Central memory CD8-positive, alpha-beta T cell (primary cell): ENCODE measurements at regions not wholly inside any gene's neighbourhood (a gene's known extent, or its start where the extent isn't known, plus 50 kb on each side); places are given as distances from the start of the nearest gene placed in this dataset.

Experiments
- ATAC-seq: fragments of 150-1000 bp; cut with Tn5 transposase; replicated peaks from 2 replicates; pipeline ENCODE4 v1.10.0; 2022; ENCODE audit warnings: mild to moderate bottlenecking, moderate FRiP score, moderate number of reproducible peaks; ENCODE audit not compliant: poor library complexity, severe bottlenecking; ENCODE audit errors: extremely low read depth
- DNase-seq, 2 donors: peaks; one replicate each; pipeline ENCODE4 v3.0.0; 2021; ENCODE audit warnings: low spot score in 2 of 2
- H3K27ac Mint-ChIP-seq: one replicate; pipeline ENCODE4 v1.8.0; 2022; ENCODE audit warnings: low read depth, mild to moderate bottlenecking, moderate library complexity, mixed read lengths
- H3K27me3 Mint-ChIP-seq: one replicate; pipeline ENCODE4 v1.8.0; 2022; ENCODE audit warnings: mixed read lengths
- H3K36me3 Mint-ChIP-seq: one replicate; pipeline ENCODE4 v1.8.0; 2022; ENCODE audit warnings: mild to moderate bottlenecking, moderate library complexity, mixed read lengths; ENCODE audit not compliant: insufficient read depth
- H3K4me1 Mint-ChIP-seq: one replicate; pipeline ENCODE4 v1.8.0; 2022; ENCODE audit warnings: mixed read lengths
- H3K4me3 Mint-ChIP-seq: one replicate; pipeline ENCODE4 v1.8.0; 2022; ENCODE audit warnings: mild to moderate bottlenecking, moderate library complexity, mixed read lengths
- H3K9me3 Mint-ChIP-seq: one replicate; pipeline ENCODE4 v1.8.0; 2022; ENCODE audit warnings: mixed read lengths

DNA sequence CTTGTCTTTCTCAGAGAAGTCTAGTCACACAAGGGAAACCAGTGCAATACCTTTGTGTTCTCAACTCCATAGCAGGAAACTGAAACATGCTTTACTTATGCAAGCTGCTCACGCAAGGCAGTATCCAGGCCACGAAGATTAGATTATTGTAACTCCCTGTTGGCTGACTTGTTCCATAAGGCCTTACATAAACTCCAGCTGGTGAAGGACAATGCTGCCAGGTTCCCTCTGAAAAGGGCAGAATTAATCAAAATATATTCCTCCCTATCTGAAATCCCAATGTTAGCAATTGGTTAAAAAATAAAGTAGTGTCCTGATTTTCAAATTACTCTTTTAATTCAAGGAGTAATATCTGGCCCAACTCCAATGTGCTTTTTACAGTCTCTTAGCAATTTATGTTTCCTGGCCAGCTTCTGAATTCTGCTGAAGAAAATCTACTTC is 966.6 kb downstream of the HACE1 start:
- Mint-ChIP-seq H3K4me3 (no peak overlapping the region), H3K27me3 (no peaks in the 10 kb centered on the region), H3K4me1 (no peaks in the 10 kb centered on the region), H3K36me3 (no peaks in the 10 kb centered on the region), H3K27ac (no peak overlapping the region), H3K9me3 (peaks cover 12% of the 10 kb centered on the region)
- ATAC-seq (no peak), DNase-seq (no peak)

GRCh38 chr6:103886951-103887350 is 972.8 kb downstream of the HACE1 start:
- ATAC-seq: no peak
- Mint-ChIP-seq H3K27me3 (no peaks in the 10 kb centered on the region), H3K9me3 (peaks cover 14% of the 10 kb centered on the region), H3K4me3 (no peak overlapping the region), H3K27ac (no peak overlapping the region), H3K4me1 (no peaks in the 10 kb centered on the region), H3K36me3 (no peaks in the 10 kb centered on the region)
- no peak for DNase-seq

- ATAC-seq (no peak), DNase-seq (no peak)
- Mint-ChIP-seq H3K9me3 (peaks cover 8% of the 10 kb centered on the region), H3K27ac (no peak overlapping the region), H3K27me3 (no peaks in the 10 kb centered on the region), H3K4me1 (no peaks in the 10 kb centered on the region), H3K4me3 (no peak overlapping the region), H3K36me3 (no peaks in the 10 kb centered on the region)
These were observed 974.3 kb downstream of the HACE1 start for GRCh38 chr6:103885446-103885845.

DNA sequence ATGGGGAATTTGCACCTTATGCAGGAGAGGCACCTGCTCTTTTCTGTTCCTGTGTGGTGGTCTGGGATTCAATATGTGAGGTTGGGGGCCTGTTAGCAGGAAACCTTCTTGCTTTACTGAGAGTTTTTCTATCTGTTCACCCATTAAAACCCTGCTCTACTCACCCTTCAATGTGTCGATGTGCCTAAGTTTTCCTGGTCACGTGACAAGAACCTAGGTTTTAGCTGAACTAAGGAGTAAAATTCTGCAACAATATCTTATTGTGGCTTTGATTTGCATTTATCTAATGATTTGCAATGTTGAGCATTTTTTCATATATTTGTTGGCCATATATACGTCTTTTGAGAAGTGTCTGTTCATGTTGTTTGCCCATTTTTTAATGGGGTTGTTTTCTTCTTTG is 979.9 kb downstream of the HACE1 start:
- no peaks in the 10 kb centered on the region for H3K4me1 Mint-ChIP-seq
- ATAC-seq: no peak

GRCh38 chr6:103875221-103875620 is 984.5 kb downstream of the HACE1 start:
- ATAC-seq (no peak), DNase-seq (no peak)
- Mint-ChIP-seq H3K36me3 (peaks cover 2% of the 10 kb centered on the region), H3K27ac (no peak overlapping the region), H3K4me3 (no peak overlapping the region), H3K4me1 (no peaks in the 10 kb centered on the region), H3K27me3 (no peaks in the 10 kb centered on the region), H3K9me3 (peaks cover 20% of the 10 kb centered on the region)

More for the DNA sequence above, 979.9 kb downstream of the HACE1 start:
- H3K27me3 Mint-ChIP-seq: no peaks in the 10 kb centered on the region
- peaks cover 23% of the 10 kb centered on the region for H3K9me3 Mint-ChIP-seq
- H3K27ac Mint-ChIP-seq: no peak overlapping the region
- H3K4me3 Mint-ChIP-seq: no peak overlapping the region
- no peak for DNase-seq
- no peaks in the 10 kb centered on the region for H3K36me3 Mint-ChIP-seq

- peaks cover 26% of the 10 kb centered on the region for H3K9me3 Mint-ChIP-seq
- no peak overlapping the region for H3K4me3 Mint-ChIP-seq
- no peaks in the 10 kb centered on the region for H3K27me3 Mint-ChIP-seq
- H3K4me1 Mint-ChIP-seq: no peaks in the 10 kb centered on the region
- ATAC-seq (no peak), DNase-seq (no peak)
- no peak overlapping the region for H3K27ac Mint-ChIP-seq
- peaks cover 2% of the 10 kb centered on the region for H3K36me3 Mint-ChIP-seq
These were observed 985.1 kb downstream of the HACE1 start for GRCh38 chr6:103874575-103874974.

DNA sequence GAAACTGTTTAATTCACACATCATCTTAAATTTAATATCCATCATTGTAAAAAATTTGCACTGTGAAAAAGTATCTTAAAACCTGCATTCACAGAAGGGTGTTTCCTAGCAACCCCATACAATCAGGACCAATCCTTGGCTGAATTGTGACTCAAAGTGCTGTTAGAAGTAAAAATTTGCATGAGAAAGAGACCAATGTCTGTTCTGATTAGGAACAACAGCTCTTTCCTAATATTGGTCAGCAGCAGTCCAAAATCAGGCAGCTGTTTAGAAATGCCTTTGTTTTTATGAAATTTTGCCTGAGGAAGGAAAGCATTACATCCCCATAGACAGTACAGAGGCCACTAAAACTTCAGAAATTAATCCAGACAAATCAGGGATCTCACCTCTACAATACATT is 987.0 kb downstream of the HACE1 start:
- no peaks in the 10 kb centered on the region for H3K4me1 Mint-ChIP-seq
- H3K36me3 Mint-ChIP-seq: peaks cover 2% of the 10 kb centered on the region
- H3K27ac Mint-ChIP-seq: no peak overlapping the region
- no peak for DNase-seq
- H3K9me3 Mint-ChIP-seq: peaks cover 36% of the 10 kb centered on the region
- no peak for ATAC-seq
- H3K27me3 Mint-ChIP-seq: no peaks in the 10 kb centered on the region
- H3K4me3 Mint-ChIP-seq: no peak overlapping the region

DNA sequence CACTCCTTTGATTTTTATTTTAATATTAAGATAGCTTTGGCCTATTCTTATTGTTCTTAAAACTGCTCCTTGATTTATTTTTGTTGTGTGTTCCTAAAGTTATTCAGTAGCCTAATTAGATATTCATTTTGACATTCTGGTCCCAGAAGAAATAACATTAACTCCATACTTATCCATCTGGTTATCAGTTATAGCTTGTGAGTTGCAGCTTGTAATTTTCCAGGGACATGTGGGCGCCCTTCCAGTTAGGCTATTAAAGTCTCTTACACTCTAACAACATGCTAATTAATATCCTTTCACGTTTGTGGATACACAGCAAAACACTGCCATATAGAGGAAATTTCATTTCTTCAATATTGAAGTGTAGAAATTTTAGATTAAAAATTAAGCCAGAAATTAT is 987.5 kb downstream of the HACE1 start:
- H3K27me3 Mint-ChIP-seq: no peaks in the 10 kb centered on the region
- no peak for ATAC-seq
- no peak for DNase-seq
- H3K4me3 Mint-ChIP-seq: no peak overlapping the region
- H3K9me3 Mint-ChIP-seq: peaks cover 36% of the 10 kb centered on the region
- H3K27ac Mint-ChIP-seq: no peak overlapping the region
- H3K36me3 Mint-ChIP-seq: peaks cover 2% of the 10 kb centered on the region
- no peaks in the 10 kb centered on the region for H3K4me1 Mint-ChIP-seq

DNA sequence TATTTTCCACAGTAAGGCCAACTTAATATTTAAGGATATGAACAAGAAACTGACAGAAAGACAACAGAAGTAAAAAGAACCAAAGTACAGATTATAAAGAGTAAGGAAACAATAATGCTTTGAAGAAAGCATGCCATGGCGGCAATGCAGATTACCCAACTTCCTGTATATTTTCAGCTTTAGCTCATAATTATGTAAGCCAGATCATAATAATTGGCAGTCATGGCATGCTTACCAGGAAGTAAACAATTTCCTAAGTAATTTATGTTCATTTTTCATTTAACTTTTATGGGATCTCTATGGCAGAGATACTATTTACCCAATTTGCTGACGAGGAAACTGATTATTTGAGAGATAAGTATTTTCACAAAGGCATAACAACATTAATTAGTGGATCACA is 988.7 kb downstream of the HACE1 start:
- peaks cover 31% of the 10 kb centered on the region for H3K9me3 Mint-ChIP-seq
- DNase-seq: no peak
- peaks cover 2% of the 10 kb centered on the region for H3K36me3 Mint-ChIP-seq
- H3K4me3 Mint-ChIP-seq: no peak overlapping the region
- H3K4me1 Mint-ChIP-seq: no peaks in the 10 kb centered on the region
- no peak overlapping the region for H3K27ac Mint-ChIP-seq
- H3K27me3 Mint-ChIP-seq: no peaks in the 10 kb centered on the region
- ATAC-seq: no peak

GRCh38 chr6:103862297-103862696 is 997.4 kb downstream of the HACE1 start:
- DNase-seq (no peak), ATAC-seq (no peak)
- no peak overlapping the region for H3K27ac Mint-ChIP-seq
- no peak overlapping the region for H3K4me3 Mint-ChIP-seq
- no peaks in the 10 kb centered on the region for H3K27me3 Mint-ChIP-seq
- no peaks in the 10 kb centered on the region for H3K4me1 Mint-ChIP-seq
- H3K36me3 Mint-ChIP-seq: no peaks in the 10 kb centered on the region
- no peaks in the 10 kb centered on the region for H3K9me3 Mint-ChIP-seq

DNA sequence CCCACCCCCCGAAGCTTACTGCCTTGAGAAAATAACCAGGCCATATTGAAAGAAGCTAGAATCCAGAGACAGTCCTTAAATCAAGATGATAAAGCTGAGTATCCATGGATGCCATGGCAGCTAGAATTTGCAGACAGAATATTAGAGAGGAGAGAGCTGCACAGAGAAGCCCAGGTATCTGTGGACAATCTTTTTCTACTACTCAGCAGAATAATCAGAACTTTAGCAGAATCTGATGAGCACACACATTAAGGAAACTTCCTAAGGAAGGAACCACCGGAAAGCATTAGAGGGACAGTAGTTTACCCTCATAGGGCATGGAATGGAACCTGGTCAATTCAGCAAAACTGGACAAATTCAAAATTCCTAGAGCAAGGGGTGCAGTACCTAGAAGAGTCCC is 1001.7 kb downstream of the HACE1 start:
- ATAC-seq: no peak
- Mint-ChIP-seq H3K4me3 (no peak overlapping the region), H3K4me1 (no peaks in the 10 kb centered on the region), H3K36me3 (no peaks in the 10 kb centered on the region), H3K27me3 (no peaks in the 10 kb centered on the region), H3K27ac (no peak overlapping the region), H3K9me3 (peaks cover 8% of the 10 kb centered on the region)
- no peak for DNase-seq

DNA sequence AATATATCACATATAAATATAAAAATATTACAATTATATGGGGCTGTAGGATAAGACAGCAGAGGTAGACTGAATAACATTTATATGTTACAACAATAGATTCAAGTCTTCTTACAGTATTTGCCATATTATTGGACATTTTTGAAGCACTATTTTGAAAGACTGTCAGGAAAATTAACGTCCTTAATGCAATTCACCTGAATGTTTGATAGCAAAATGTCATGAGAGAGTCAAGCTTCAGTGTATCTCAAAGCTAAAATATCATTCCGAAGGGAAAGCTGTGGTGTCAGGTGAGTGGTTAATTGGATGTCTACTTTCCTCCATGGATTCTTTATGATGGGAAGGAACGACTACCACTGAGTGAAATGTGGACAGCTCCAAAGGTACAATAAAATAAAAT is 1004.0 kb downstream of the HACE1 start:
- Mint-ChIP-seq H3K4me1 (no peaks in the 10 kb centered on the region), H3K9me3 (peaks cover 14% of the 10 kb centered on the region), H3K4me3 (no peak overlapping the region), H3K27ac (no peak overlapping the region), H3K36me3 (no peaks in the 10 kb centered on the region), H3K27me3 (no peaks in the 10 kb centered on the region)
- DNase-seq: no peak
- no peak for ATAC-seq

GRCh38 chr6:103854059-103854458 is 1005.7 kb downstream of the HACE1 start:
- Mint-ChIP-seq H3K4me3 (no peak overlapping the region), H3K27me3 (no peaks in the 10 kb centered on the region), H3K9me3 (peaks cover 14% of the 10 kb centered on the region), H3K36me3 (no peaks in the 10 kb centered on the region), H3K27ac (no peak overlapping the region), H3K4me1 (no peaks in the 10 kb centered on the region)
- DNase-seq (no peak), ATAC-seq (no peak)

- no peaks in the 10 kb centered on the region for H3K4me1 Mint-ChIP-seq
- ATAC-seq (no peak), DNase-seq (no peak)
- H3K4me3 Mint-ChIP-seq: no peak overlapping the region
- no peaks in the 10 kb centered on the region for H3K36me3 Mint-ChIP-seq
- no peaks in the 10 kb centered on the region for H3K27me3 Mint-ChIP-seq
- no peak overlapping the region for H3K27ac Mint-ChIP-seq
- peaks cover 26% of the 10 kb centered on the region for H3K9me3 Mint-ChIP-seq
These were observed 1021.3 kb downstream of the HACE1 start for GRCh38 chr6:103838457-103838856.
